ENCODE measurements at regions not wholly inside any gene's neighbourhood (a gene's known extent, or its start where the extent isn't known, plus 50 kb on each side); places are given as distances from the start of the nearest gene placed in this dataset.

- DNase-seq (ENCODE audit: low spot score): no peak
- Histone ChIP-seq H3K4me3 (ENCODE audit: severe bottlenecking) (peak overlapping the region; percentile 26), H3K4me1 (ENCODE audit: insufficient read depth, poor library complexity, severe bottlenecking) (peaks cover 19% of the 10 kb centered on the region), H3K36me3 (ENCODE audit: low read depth) (no peaks in the 10 kb centered on the region), H3K27ac (ENCODE audit: poor library complexity, severe bottlenecking) (peak overlapping the region; percentile 74), H3K27me3 (ENCODE audit: insufficient read depth, poor library complexity, severe bottlenecking) (no peaks in the 10 kb centered on the region), H3K9me3 (ENCODE audit: severe bottlenecking) (no peaks in the 10 kb centered on the region)
- no peak for TF ChIP-seq CTCF (IDR thresholded peaks at IDR 0.05; ENCODE audit: poor library complexity, severe bottlenecking)
- ATAC-seq (ENCODE audit: low read depth): no peak
Observed at GRCh38 chr1:58904299-58905125, 120.7 kb upstream of the JUN start.

GRCh38 chr1:58905126-58905490 is 121.3 kb upstream of the JUN start:
- Histone ChIP-seq H3K27ac (ENCODE audit: poor library complexity, severe bottlenecking) (peak overlapping the region; percentile 74), H3K9me3 (ENCODE audit: severe bottlenecking) (no peaks in the 10 kb centered on the region), H3K27me3 (ENCODE audit: insufficient read depth, poor library complexity, severe bottlenecking) (no peaks in the 10 kb centered on the region), H3K4me3 (ENCODE audit: severe bottlenecking) (no peak overlapping the region), H3K36me3 (ENCODE audit: low read depth) (no peaks in the 10 kb centered on the region), H3K4me1 (ENCODE audit: insufficient read depth, poor library complexity, severe bottlenecking) (peaks cover 24% of the 10 kb centered on the region)
- ATAC-seq (ENCODE audit: low read depth) (no peak), DNase-seq (ENCODE audit: low spot score) (no peak)
- no peak for TF ChIP-seq CTCF (IDR thresholded peaks at IDR 0.05; ENCODE audit: poor library complexity, severe bottlenecking)

- DNase-seq (ENCODE audit: low spot score): no peak
- no peak for TF ChIP-seq CTCF (IDR thresholded peaks at IDR 0.05; ENCODE audit: poor library complexity, severe bottlenecking)
- no peak for ATAC-seq (ENCODE audit: low read depth)
- Histone ChIP-seq H3K36me3 (ENCODE audit: low read depth) (no peaks in the 10 kb centered on the region), H3K27me3 (ENCODE audit: insufficient read depth, poor library complexity, severe bottlenecking) (no peaks in the 10 kb centered on the region), H3K9me3 (ENCODE audit: severe bottlenecking) (no peaks in the 10 kb centered on the region), H3K4me1 (ENCODE audit: insufficient read depth, poor library complexity, severe bottlenecking) (peaks cover 24% of the 10 kb centered on the region), H3K27ac (ENCODE audit: poor library complexity, severe bottlenecking) (peak overlapping the region; percentile 90), H3K4me3 (ENCODE audit: severe bottlenecking) (no peak overlapping the region)
Observed at GRCh38 chr1:58905628-58906221, 121.9 kb upstream of the JUN start.

GRCh38 chr1:58907398-58907797 is 123.6 kb upstream of the JUN start:
- Histone ChIP-seq H3K27ac (ENCODE audit: poor library complexity, severe bottlenecking) (peak overlapping the region; percentile 90), H3K4me1 (ENCODE audit: insufficient read depth, poor library complexity, severe bottlenecking) (peaks cover 24% of the 10 kb centered on the region), H3K9me3 (ENCODE audit: severe bottlenecking) (no peaks in the 10 kb centered on the region), H3K27me3 (ENCODE audit: insufficient read depth, poor library complexity, severe bottlenecking) (no peaks in the 10 kb centered on the region), H3K4me3 (ENCODE audit: severe bottlenecking) (no peak overlapping the region), H3K36me3 (ENCODE audit: low read depth) (no peaks in the 10 kb centered on the region)
- DNase-seq (ENCODE audit: low spot score) (no peak), ATAC-seq (ENCODE audit: low read depth) (no peak)
- TF ChIP-seq CTCF (IDR thresholded peaks at IDR 0.05; ENCODE audit: poor library complexity, severe bottlenecking): no peak
